Hypothalamus (tissue), 51 donors: ENCODE measurements at regions not wholly inside any gene's neighbourhood (a gene's known extent, or its start where the extent isn't known, plus 50 kb on each side); places are given as distances from the start of the nearest gene placed in this dataset.
"Not testable (repeated sequence)": the region's sequence is repeated elsewhere in the genome, so short reads cannot be mapped to it uniquely, and the experiment has no call there.

Experiments
- DNase-seq, 51 donors: peaks; one replicate each; lab custom pipeline; 2025; lab: John Stamatoyannopoulos, UW

DNA sequence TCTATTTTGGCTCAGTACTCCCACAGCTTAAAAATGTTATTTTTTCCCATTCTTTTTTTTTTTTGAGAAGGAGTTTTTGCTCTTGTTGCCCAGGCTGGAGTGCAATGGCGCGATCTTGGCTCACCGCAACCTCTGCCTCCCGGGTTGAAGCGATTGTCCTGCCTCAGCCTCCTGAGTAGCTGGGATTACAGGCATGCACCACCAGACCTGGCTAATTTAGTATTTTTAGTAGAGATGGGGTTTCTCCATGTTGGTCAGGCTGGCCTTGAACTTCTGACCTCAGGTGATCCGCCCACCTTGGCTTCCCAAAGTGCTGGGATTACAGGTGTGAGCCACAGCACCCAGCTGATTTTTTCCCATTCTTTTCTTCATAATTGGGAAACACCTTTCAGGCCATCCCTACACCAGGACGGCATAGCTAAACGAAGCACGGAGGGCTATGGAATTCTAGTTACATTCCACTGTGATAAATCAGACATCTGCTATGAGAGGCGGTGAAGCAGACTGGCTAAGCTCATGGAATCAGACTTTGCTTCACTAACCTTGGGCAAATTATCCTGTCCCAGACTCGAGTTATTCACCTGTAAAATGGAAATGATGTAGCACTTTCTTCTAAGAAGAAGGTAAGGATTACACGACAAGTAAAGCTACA lies 68.7 kb upstream of the ZFAND5 start:
- not testable (repeated sequence) for DNase-seq

DNA sequence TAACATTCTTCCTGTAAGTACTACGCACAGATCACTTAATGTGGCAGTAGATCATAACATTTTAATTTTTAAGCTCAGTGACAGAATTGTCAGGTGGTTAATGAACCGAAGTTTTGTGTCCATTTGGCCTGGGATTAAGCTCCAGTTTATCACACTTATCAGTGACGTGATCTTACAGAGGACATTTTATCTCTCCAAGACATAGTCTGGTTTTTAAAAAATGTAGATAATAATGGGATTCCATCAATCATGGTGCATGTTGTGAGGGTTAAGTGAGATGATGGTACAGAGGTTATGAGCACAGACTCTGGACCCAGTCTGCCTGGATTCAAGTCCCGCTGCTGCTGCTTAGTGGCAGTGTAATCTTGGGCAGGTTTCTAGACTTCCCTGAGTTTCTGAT lies 66.0 kb upstream of the ZFAND5 start:
- DNase-seq, result no peak

DNA sequence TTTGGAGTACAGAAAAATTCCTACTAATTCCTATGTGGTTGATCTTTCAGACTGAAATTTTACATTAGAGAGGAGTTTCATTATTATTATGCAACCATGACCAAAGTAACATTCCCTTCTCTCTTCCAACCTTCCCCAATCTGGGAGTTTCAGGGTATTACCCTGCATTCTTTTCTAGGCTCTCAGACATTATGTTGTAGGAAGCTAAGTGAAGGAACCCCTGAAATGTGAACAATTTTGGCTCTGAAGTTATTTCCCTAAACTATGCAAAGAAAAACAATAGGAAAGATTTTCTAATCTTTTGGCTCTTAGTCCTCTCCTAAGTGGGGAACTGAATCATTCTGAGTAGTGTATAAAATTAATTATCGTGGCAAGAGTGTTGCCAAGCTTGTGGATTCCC lies 63.3 kb upstream of the ZFAND5 start:
- DNase-seq, result no peak

DNA sequence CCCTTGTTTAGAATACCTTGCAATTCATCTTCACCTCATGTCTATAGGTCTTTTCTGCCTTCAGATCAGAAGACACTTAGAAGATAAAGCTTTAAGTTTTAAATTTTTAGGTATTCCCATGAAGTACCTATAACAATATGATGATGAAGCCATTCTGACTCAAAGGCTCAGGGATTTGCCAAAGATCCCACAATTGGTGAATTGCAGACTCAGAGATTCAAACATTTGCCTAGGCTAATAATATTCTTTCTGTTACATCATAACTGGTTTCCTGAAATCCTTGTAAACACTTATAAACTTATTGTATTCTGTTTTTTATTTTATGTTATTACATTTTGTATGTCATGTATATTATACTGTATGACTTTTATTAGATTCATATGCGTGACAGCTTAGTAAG lies 62.8 kb upstream of the ZFAND5 start:
- no peak for DNase-seq

DNA sequence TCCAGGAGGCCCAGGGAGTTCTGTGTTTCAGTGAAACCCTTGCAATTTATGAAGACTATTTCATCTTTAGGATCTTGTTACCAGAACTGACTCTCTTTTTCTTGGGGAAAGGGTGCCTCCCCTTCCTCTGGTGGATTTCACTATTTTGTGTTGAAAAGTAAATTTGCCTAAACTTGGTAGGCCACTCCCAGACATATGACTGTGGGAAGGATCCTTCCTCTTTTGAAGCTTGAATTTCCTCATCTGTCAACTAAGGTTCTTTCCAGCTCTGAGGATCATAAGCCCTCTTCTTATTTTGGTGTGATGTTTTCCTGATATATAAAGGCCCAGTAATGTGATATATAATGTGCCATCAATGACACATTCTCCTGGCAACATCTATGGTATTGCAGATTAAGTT lies 59.1 kb upstream of the ZFAND5 start:
- DNase-seq, result no peak

DNA sequence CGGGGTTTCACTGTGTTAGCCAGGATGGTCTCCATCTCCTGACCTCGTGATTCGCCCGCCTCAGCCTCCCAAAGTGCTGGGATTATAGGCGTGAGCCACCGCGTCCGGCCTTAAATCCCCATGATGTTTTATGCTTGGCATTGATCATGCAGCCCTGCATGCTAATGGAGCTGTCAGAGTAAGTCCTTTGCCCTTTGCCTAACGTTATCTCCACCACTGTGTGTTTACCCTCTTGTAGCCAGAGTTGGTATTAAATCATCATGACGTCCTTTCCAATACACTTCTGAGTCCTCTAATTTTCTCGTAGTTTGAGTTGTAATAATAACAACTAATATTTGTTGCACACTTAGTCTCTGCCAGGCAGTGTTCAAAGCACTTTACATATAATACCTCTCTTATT lies 57.2 kb upstream of the ZFAND5 start:
- no peak for DNase-seq

DNA sequence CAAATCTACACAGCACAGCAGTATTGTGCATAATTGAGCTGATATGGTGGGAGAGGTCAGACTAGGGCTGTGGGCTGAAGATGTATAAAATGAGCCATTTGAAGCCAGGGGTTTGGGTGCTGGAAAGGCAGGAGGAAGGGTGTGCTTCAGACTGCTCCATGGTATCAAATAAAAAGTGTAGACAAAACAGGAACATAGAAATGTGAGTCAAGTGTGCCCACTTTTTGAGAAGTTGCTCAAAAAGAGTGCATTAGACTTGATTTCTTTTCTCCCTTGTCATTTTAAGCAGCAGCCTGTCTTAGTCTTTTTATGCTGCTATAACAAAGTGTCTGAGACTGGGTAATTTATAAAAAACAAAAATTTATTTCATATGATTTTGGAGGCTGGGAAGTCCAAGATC lies 55.8 kb upstream of the ZFAND5 start:
- no peak for DNase-seq

DNA sequence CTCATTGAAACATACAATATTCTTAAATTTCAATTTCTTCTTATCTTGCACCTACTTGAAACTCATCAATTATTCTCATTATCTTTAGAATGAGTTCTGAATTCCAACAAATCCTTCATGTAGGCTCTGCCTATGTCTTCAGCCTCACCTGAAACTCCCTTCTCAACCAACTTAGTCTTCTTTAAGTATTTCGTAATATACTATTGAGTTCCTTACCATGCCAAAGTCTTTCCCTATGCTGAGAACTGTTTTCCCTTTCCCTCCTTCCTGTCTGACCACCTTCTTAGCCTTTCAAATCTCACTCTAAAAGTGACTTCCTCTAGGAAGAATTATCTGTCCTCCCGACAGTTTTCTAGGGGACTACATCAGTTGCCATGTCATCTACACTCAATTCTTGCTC lies 50.9 kb upstream of the ZFAND5 start:
- DNase-seq, result no peak

DNA sequence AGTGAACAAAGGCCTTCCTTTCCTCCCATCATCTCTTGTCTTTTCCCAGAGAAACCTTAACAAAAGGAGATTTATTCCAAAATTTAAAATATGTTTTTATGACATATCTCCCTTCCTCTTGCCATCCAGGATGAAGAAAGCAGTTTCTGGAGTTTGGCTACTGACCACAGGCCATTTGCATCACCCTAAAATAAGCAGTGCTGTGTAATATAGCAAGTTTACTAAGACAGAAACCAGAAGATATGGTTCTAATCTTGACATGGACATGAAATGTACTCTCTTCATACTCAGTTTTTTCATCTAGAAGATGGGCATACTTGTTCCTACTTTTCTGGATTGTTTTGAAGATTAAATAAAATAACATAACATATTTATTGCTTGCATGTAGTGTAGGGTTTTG lies 50.2 kb upstream of the ZFAND5 start:
- DNase-seq, result no peak
